Ectodermal cell (in vitro differentiated cells): ENCODE measurements at regions not wholly inside any gene's neighbourhood (a gene's known extent, or its start where the extent isn't known, plus 50 kb on each side); places are given as distances from the start of the nearest gene placed in this dataset.
"Not testable (repeated sequence)": the region's sequence is repeated elsewhere in the genome, so short reads cannot be mapped to it uniquely, and the experiment has no call there.

Source experiments
- H3K27ac ChIP-seq: 2 replicates; pipeline ENCODE4 v1.7.0; 2013; ENCODE audit warnings: mild to moderate bottlenecking, low read depth, low read length; ENCODE audit not compliant: insufficient read depth, poor library complexity, severe bottlenecking
- H3K27me3 ChIP-seq: 2 replicates; pipeline ENCODE4 v1.7.0; 2013; ENCODE audit warnings: mild to moderate bottlenecking, low read length; ENCODE audit not compliant: insufficient read depth, control insufficient read depth, poor library complexity, severe bottlenecking
- H3K36me3 ChIP-seq: one replicate; pipeline ENCODE4 v1.7.0; 2013; ENCODE audit warnings: low read length; ENCODE audit not compliant: control insufficient read depth, insufficient read depth
- H3K4me1 ChIP-seq: one replicate; pipeline ENCODE4 v1.7.0; 2013; ENCODE audit warnings: low read length; ENCODE audit not compliant: control insufficient read depth, insufficient read depth
- H3K4me3 ChIP-seq: 2 replicates; pipeline ENCODE4 v1.7.0; 2013; ENCODE audit warnings: low read depth, low read length, control low read depth; ENCODE audit not compliant: insufficient read depth
- H3K9me3 ChIP-seq: 2 replicates; pipeline ENCODE4 v1.7.0; 2013; ENCODE audit warnings: mild to moderate bottlenecking, low read length, moderate library complexity; ENCODE audit not compliant: control insufficient read depth
- WGBS, 2 experiments: methylation state at CpG; one replicate each; pipeline ENCODE4 v1.1.7; 2013; ENCODE audit warnings: missing lambda C conversion rate in 2 of 2; 5-methylcytosine and 5-hydroxymethylcytosine counted together

GRCh38 chr2:82226441-82226840 is 1921.9 kb upstream of the LRRTM1 start:
- WGBS, 2 experiments, result 90 to 100% methylated on average over 1 to 2 of the region's 2 CpGs
- H3K4me1 ChIP-seq, result no peaks in the 10 kb centered on the region
- H3K9me3 ChIP-seq, result no peaks in the 10 kb centered on the region
- no peak overlapping the region for H3K27ac ChIP-seq
- H3K4me3 ChIP-seq, result no peak overlapping the region
- H3K36me3 ChIP-seq, result no peaks in the 10 kb centered on the region
- no peaks in the 10 kb centered on the region for H3K27me3 ChIP-seq

DNA sequence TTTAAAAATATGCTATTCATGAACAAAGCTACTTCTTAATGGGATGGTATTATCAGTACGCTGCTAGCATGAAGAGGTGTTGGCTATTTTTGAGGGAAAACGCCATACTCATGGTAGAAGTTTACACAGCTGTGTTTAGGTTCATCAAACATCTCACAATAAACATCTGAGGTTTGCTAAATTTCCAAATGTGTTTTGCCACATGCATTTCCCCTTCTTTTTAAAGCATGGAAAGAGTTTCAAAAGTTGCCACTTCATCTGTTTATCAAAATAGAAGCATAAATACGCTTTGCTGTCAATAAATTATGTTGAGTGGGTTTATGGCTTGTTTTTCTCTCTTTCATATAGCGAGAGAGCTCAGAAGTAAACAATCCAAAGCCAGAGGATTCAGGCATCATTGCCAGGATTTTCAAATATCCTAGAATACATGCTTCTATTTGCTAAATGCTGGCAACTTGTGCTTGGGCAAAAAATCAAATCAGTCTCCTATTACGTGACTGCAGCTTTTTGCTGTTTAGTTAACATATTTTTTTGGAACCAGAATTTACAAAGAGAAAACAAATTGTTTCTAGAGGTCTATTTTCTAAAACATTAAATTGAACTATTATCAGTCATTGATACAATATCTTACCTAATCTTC is 1919.9 kb upstream of the LRRTM1 start:
- H3K27ac ChIP-seq, result no peak overlapping the region
- H3K4me1 ChIP-seq, result no peaks in the 10 kb centered on the region
- WGBS, 2 experiments, result 94 to 100% methylated on average over 4 of the region's 5 CpGs
- H3K4me3 ChIP-seq, result no peak overlapping the region
- H3K27me3 ChIP-seq, result no peaks in the 10 kb centered on the region
- H3K9me3 ChIP-seq, result no peaks in the 10 kb centered on the region
- no peaks in the 10 kb centered on the region for H3K36me3 ChIP-seq

- H3K4me1 ChIP-seq, result no peaks in the 10 kb centered on the region
- H3K4me3 ChIP-seq, result no peak overlapping the region
- no peaks in the 10 kb centered on the region for H3K27me3 ChIP-seq
- H3K27ac ChIP-seq, result no peak overlapping the region
- WGBS, 2 experiments, result 82 to 84% methylated on average over 4 of the region's 4 CpGs
- no peaks in the 10 kb centered on the region for H3K36me3 ChIP-seq
- no peaks in the 10 kb centered on the region for H3K9me3 ChIP-seq
These were observed 1910.7 kb upstream of the LRRTM1 start for GRCh38 chr2:82215212-82215611.

- WGBS, 2 experiments, result 91% methylated on average over 3 of the region's 3 CpGs
- Histone ChIP-seq H3K4me1 (no peaks in the 10 kb centered on the region), H3K4me3 (no peak overlapping the region), H3K36me3 (no peaks in the 10 kb centered on the region), H3K9me3 (no peaks in the 10 kb centered on the region), H3K27ac (no peak overlapping the region), H3K27me3 (no peaks in the 10 kb centered on the region)
These were observed 1894.9 kb upstream of the LRRTM1 start for GRCh38 chr2:82199493-82199852.

DNA sequence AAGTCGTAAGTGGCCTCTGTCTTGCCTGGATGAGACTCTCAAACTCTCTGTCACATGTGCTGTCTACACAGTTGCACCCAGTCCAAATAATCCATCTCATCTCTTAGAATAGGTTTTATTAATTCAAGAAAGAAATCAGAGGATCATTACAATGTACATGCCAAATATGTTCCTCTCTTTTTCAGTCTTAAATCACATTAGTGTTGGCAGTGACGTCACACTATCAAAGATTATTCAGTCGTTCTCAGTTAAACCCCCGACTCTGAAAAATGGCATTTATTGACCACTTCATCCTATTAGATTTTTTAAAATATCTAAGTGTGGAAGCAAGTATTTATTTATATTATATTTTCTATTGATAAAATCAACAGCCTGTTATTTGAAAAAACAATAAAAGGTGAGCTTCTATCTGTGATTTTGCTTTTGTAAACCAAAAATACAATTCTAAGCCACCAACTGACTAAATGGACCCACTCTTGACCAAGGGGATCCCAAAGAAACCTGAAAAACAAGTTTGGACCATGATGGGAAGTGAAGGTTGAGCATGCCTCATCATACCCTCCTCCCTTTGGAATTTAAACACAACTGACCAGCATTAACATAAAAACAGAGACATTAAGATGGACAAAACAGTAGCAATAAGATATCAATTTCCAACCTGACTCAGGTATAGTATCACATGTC is 1894.4 kb upstream of the LRRTM1 start:
- no peaks in the 10 kb centered on the region for H3K4me1 ChIP-seq
- no peak overlapping the region for H3K27ac ChIP-seq
- H3K27me3 ChIP-seq, result no peaks in the 10 kb centered on the region
- no peaks in the 10 kb centered on the region for H3K36me3 ChIP-seq
- WGBS, 2 experiments, result 91 to 100% methylated on average over 3 to 4 of the region's 4 CpGs
- no peak overlapping the region for H3K4me3 ChIP-seq
- no peaks in the 10 kb centered on the region for H3K9me3 ChIP-seq

- H3K36me3 ChIP-seq, result no peaks in the 10 kb centered on the region
- no peak overlapping the region for H3K27ac ChIP-seq
- no peaks in the 10 kb centered on the region for H3K27me3 ChIP-seq
- H3K9me3 ChIP-seq, result no peaks in the 10 kb centered on the region
- no peak overlapping the region for H3K4me3 ChIP-seq
- no peaks in the 10 kb centered on the region for H3K4me1 ChIP-seq
These were observed 1877.7 kb upstream of the LRRTM1 start for GRCh38 chr2:82182270-82182669.

DNA sequence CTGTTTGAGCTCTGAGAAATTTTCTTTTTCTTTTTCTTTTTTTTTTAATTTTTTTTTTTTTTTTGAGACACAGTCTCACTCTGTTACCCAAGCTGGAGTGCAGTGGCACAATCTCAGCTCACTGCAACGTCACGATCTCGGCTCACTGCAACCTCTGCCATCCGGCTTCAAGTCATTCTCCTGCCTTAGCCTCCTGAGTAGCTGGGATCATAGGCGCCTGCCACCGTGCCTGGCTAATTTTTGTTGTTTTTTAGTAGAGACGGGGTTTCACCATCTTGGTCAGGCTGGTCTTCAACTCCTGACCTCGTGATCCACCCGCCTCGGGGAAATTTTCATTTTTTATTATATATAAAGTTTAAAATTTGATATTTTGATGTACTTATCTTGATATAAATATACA is 1870.7 kb upstream of the LRRTM1 start:
- not testable (repeated sequence) for H3K27ac ChIP-seq, H3K4me3 ChIP-seq, H3K4me1 ChIP-seq, H3K9me3 ChIP-seq, H3K27me3 ChIP-seq, H3K36me3 ChIP-seq
- WGBS, 2 experiments, result 90 to 98% methylated on average over 7 of the region's 10 CpGs

DNA sequence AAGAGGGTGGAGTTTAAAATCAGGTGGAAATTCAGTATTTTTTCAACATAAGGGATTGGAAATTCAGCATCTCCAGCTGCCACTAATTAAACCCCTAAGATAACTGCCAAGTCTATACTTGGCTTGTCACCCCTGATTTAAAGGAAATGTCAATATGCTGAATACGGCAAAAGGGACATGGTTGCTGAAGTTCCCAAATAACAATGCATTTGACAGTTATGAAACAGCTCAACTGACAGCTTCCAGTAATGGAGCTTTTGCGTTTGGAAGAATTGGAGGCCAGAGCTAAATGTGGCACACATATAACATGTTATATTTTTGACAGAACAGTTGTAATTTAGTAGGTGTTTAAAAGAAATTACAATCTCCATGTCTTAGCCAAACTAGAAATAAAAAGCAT is 1867.9 kb upstream of the LRRTM1 start:
- WGBS, 2 experiments, result 83 to 97% methylated on average over 2 of the region's 2 CpGs
- no peaks in the 10 kb centered on the region for H3K4me1 ChIP-seq
- H3K9me3 ChIP-seq, result no peaks in the 10 kb centered on the region
- H3K36me3 ChIP-seq, result no peaks in the 10 kb centered on the region
- H3K4me3 ChIP-seq, result no peak overlapping the region
- H3K27ac ChIP-seq, result no peak overlapping the region
- H3K27me3 ChIP-seq, result no peaks in the 10 kb centered on the region

- H3K27me3 ChIP-seq, result no peaks in the 10 kb centered on the region
- H3K36me3 ChIP-seq, result no peaks in the 10 kb centered on the region
- H3K27ac ChIP-seq, result no peak overlapping the region
- H3K4me1 ChIP-seq, result no peaks in the 10 kb centered on the region
- no peaks in the 10 kb centered on the region for H3K9me3 ChIP-seq
- WGBS, 2 experiments, result 79 to 95% methylated on average over 3 to 4 of the region's 4 CpGs
- H3K4me3 ChIP-seq, result no peak overlapping the region
These were observed 1864.8 kb upstream of the LRRTM1 start for GRCh38 chr2:82169379-82169778.

DNA sequence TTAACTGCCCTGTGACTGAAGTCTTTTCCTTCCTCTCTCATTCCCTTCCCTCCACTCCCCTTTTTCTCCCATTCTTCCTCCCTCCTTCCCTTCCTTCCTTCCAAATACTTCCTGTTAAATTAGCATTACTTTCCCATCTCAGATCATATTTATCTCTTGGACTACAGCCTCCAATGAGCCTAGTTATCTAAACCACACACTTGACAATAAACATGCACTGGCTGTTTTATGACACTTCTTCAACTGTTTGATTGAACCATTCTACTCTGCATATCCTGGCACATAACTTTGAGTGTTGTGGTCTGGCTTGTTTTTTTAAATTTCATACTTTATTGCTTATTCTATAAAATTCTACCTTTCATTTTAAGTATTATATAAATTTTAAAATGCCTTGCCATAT is 1860.8 kb upstream of the LRRTM1 start:
- H3K27ac ChIP-seq, result no peak overlapping the region
- no peaks in the 10 kb centered on the region for H3K27me3 ChIP-seq

More for the DNA sequence above, 1860.8 kb upstream of the LRRTM1 start:
- no peaks in the 10 kb centered on the region for H3K36me3 ChIP-seq
- H3K9me3 ChIP-seq, result no peaks in the 10 kb centered on the region
- no peaks in the 10 kb centered on the region for H3K4me1 ChIP-seq
- H3K4me3 ChIP-seq, result no peak overlapping the region
